Epidermal melanocyte (primary cell): ENCODE measurements at regions not wholly inside any gene's neighbourhood (a gene's known extent, or its start where the extent isn't known, plus 50 kb on each side); places are given as distances from the start of the nearest gene placed in this dataset.

Source experiments
- DNase-seq: peaks from one replicate; pipeline ENCODE4 v3.0.0; 2011; ENCODE audit warnings: low spot score; ENCODE audit not compliant: insufficient read length

GRCh38 chr18:44626807-44627206 lies 53.9 kb upstream of the SETBP1 start:
- no peak for DNase-seq

DNA sequence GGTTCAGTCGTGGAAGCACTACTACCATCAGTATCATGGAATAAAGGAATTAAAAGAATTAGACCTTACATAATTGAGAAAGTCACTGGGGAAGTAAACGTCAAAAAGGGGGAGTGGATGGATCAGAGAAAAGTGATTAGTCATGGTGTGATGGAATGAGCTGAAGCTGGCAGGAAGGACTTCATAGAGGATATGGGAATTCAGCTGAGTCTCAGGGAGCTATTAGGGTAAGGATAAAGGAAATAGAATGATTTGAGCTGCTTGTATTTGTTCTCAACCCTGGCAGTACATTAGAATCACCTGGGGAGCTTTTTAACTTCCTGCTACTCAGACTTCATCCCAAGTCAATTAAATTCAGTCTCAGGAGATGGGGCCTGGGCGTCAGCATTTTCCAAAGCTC lies 53.4 kb upstream of the SETBP1 start:
- DNase-seq: no peak

DNA sequence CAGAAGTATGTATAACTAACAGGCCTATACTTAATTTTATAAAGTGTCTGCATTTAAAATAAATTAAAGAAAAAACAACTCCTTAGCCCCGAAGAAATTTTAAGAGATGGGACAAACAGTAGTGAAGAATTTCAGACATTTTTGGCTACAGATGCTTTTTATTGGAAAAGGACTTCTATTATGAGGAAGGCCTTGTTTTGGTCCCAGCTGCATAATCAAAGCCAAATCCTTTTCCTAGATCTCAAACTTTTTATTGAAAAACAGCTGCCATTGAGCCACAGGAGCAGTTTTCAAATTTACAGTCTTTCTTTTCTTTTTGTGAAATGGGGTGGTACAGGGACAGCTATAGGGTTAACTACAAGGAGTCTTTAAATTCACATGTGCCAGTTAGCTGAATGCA lies 51.3 kb upstream of the SETBP1 start:
- DNase-seq: no peak

- DNase-seq: no peak
These were observed 50.6 kb upstream of the SETBP1 start for GRCh38 chr18:44630118-44630517.
